T47D (cell line): ENCODE measurements at regions not wholly inside any gene's neighbourhood (a gene's known extent, or its start where the extent isn't known, plus 50 kb on each side); places are given as distances from the start of the nearest gene placed in this dataset.

Experiments used
- DNase-seq, 2 experiments: peaks; one replicate each; pipeline versions ENCODE4 v3.0.0 to v3.0.0-alpha.2; 2011 to 2012; ENCODE audit warnings: low read depth in 1 of 2, low spot score in 1 of 2
- JUND ChIP-seq: IDR thresholded peaks from 2 replicates; pipeline ENCODE4 v1.6.1; 2012; ENCODE audit warnings: low read depth
- in situ Hi-C: cut with HindIII; loops from 2 replicates; pipeline ENCODE4 v1.10.0; 2016; ENCODE audit warnings: low sequenced_read_pairs, low pct_unique_long_range_greater_than_20kb

GRCh38 chr1:112807117-112807516 lies 92.0 kb upstream of the PPM1J start:
- no peak for TF ChIP-seq JUND
- peak in 1 of 2 experiments; percentile 30 for DNase-seq
- in situ Hi-C loops, result no loop called here

- DNase-seq, result peak in 1 of 2 experiments; percentile 19
- TF ChIP-seq JUND, result no peak
- in situ Hi-C loops, result no loop called here
Measured at GRCh38 chr1:112806090-112806642, 91.0 kb upstream of the PPM1J start.

- DNase-seq, result no peak
- no peak for TF ChIP-seq JUND
- in situ Hi-C loops, result no loop called here
Measured at GRCh38 chr1:112805155-112805853, 90.2 kb upstream of the PPM1J start.

- no peak for TF ChIP-seq JUND
- peak; percentile 58 to 74 for DNase-seq
- in situ Hi-C loops, result no loop called here
Measured at GRCh38 chr1:112803906-112804762, 89.0 kb upstream of the PPM1J start.

- DNase-seq, result no peak
- TF ChIP-seq JUND, result no peak
- in situ Hi-C loops, result no loop called here
Measured at GRCh38 chr1:112800289-112800688, 85.2 kb upstream of the PPM1J start.

- TF ChIP-seq JUND, result no peak
- no peak for DNase-seq
- in situ Hi-C loops, result no loop called here
Measured at GRCh38 chr1:112798292-112798691, 83.2 kb upstream of the PPM1J start.

- no peak for DNase-seq
- TF ChIP-seq JUND, result no peak
- in situ Hi-C loops, result no loop called here
Measured at GRCh38 chr1:112797224-112797623, 82.1 kb upstream of the PPM1J start.

GRCh38 chr1:112794654-112795239 lies 79.6 kb upstream of the PPM1J start:
- in situ Hi-C loops, result no loop called here
- no peak for DNase-seq
- TF ChIP-seq JUND, result no peak

GRCh38 chr1:112793631-112794565 lies 78.8 kb upstream of the PPM1J start:
- no peak for TF ChIP-seq JUND
- in situ Hi-C loops, result no loop called here
- DNase-seq, result no peak

- DNase-seq, result no peak
- in situ Hi-C loops, result no loop called here
- TF ChIP-seq JUND, result no peak
Measured at GRCh38 chr1:112791723-112792104, 76.6 kb upstream of the PPM1J start.

- in situ Hi-C loops, result no loop called here
- no peak for DNase-seq
- no peak for TF ChIP-seq JUND
Measured at GRCh38 chr1:112790920-112791722, 76.0 kb upstream of the PPM1J start.
